ENCODE measurements at regions not wholly inside any gene's neighbourhood (a gene's known extent, or its start where the extent isn't known, plus 50 kb on each side); places are given as distances from the start of the nearest gene placed in this dataset.

DNA sequence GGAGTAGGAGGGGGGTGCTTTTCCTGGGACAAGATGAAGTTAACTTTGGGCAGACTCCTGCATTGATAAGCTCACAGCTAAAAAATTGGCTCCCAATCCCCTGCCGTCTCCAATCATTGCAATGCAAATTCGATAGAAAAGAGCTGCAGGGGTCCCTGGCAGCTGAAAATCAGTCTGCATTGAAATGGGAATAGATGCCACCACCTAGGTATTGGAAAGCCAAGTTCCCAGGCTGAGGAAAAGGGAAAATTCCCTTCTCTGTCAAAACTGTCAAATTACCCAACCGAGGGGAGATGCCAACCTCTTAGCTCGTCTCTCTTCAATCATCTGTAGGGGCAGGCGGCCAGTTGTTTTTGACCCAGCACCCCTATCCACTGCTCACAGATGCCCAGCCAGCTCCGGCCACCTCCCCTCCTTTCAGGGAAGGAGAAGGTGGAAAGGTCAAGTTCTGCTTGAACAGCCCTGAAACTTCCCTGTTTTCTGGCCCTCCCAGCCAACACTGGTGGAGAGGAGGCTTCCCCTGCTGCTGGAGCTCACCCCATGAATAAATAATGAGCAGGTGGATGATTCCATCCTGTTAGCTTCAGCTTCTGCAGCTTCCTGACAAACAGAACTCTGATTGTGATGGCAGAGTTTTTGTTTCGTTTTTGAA is 916.3 kb downstream of the TBC1D22A start:
- TF ChIP-seq POLR2A (IDR thresholded peaks at IDR 0.05) (no peak), CTCF (IDR thresholded peaks at IDR 0.05) (no peak), EP300 (IDR thresholded peaks at IDR 0.05) (no peak), POLR2AphosphoS5 (IDR thresholded peaks at IDR 0.05) (no peak)
